ENCODE measurements at regions not wholly inside any gene's neighbourhood (a gene's known extent, or its start where the extent isn't known, plus 50 kb on each side); places are given as distances from the start of the nearest gene placed in this dataset.
"Not testable (repeated sequence)": the region's sequence is repeated elsewhere in the genome, so short reads cannot be mapped to it uniquely, and the experiment has no call there.

GRCh38 chr5:93240228-93240834 is 340.7 kb downstream of the NR2F1-AS1 start:
- no peak for DNase-seq (ENCODE audit: low spot score)
- intact Hi-C loops (cut with DNase I) = no loop called here

GRCh38 chr5:93236807-93237421 is 344.1 kb downstream of the NR2F1-AS1 start:
- intact Hi-C loops (cut with DNase I) = no loop called here
- no peak for DNase-seq (ENCODE audit: low spot score)

GRCh38 chr5:93235761-93236160 is 345.3 kb downstream of the NR2F1-AS1 start:
- intact Hi-C loops (cut with DNase I) = no loop called here
- no peak for DNase-seq (ENCODE audit: low spot score)

- intact Hi-C loops (cut with DNase I) = no loop called here
- DNase-seq (ENCODE audit: low spot score) = no peak
Measured at GRCh38 chr5:93226202-93226735, 354.8 kb downstream of the NR2F1-AS1 start.

DNA sequence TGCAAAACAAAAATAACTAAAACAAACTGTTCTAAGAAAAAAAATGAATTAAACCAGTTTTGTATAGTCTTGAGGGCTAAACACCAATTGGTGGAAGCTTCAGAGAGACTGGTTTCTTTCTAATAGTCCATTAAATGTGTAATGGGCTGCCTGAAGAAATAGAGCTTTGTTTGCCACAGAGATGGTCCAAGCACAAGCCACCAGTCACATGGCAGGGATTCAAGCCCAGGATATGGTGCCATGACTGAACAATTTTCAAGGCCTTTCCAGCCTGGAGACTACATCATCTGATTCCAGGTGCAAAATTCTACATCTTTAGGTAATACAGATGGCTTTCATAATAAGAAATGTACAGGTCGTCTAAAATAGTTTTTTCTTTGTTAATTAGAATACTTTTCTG is 355.3 kb downstream of the NR2F1-AS1 start:
- no peak for DNase-seq (ENCODE audit: low spot score)
- intact Hi-C loops (cut with DNase I) = no loop called here

DNA sequence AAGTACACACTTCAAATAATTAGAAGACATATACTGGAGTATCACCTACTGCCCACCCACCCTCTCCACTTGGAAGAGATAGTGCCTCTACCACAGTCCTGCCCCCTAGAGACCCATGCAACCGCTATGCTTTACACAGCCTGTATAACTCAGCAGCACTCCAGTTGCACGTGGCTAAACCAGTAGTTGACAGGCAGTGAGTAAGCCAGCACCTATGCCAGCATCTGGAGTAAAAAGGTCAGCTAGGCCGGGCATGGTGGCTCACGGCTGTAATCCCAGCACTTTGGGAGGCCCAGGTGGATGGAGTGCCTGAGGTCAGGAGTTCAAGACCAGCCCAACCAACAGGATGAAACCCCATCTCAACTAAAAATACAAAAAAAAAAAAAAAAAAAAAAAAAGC is 356.4 kb downstream of the NR2F1-AS1 start:
- DNase-seq (ENCODE audit: low spot score) = no peak
- intact Hi-C loops (cut with DNase I) = no loop called here

DNA sequence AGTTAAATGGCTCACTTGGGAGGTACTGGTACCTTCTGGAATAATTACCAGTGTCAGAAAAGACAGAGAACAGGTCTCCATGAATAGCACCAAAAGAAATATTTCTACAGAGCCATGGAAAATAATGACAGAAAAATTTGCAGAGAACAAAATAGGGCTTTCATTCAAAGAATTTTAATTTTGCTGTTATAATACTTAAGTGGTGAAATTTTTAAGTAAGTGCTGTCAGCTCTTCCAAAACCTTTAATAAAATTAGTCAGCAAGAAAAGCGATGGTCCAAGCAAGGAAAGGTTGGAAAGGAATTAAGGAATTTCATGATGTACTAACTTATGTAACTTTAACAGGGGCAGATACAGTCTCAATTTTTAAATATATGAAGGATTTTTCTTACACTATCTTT is 359.2 kb downstream of the NR2F1-AS1 start:
- DNase-seq (ENCODE audit: low spot score) = no peak
- intact Hi-C loops (cut with DNase I) = no loop called here

- no peak for DNase-seq (ENCODE audit: low spot score)
- intact Hi-C loops (cut with DNase I) = no loop called here
Measured at GRCh38 chr5:93220431-93220830, 360.6 kb downstream of the NR2F1-AS1 start.

GRCh38 chr5:93219641-93220145 is 361.3 kb downstream of the NR2F1-AS1 start:
- intact Hi-C loops (cut with DNase I) = no loop called here
- no peak for DNase-seq (ENCODE audit: low spot score)

- intact Hi-C loops (cut with DNase I) = not testable (repeated sequence)
Measured at GRCh38 chr5:93213111-93213794, 367.8 kb downstream of the NR2F1-AS1 start.

GRCh38 chr5:93209476-93209875 is 371.5 kb downstream of the NR2F1-AS1 start:
- intact Hi-C loops (cut with DNase I) = no loop called here
- DNase-seq (ENCODE audit: low spot score) = no peak

More at GRCh38 chr5:93213111-93213794, 367.8 kb downstream of the NR2F1-AS1 start:
- DNase-seq (ENCODE audit: low spot score) = not testable (repeated sequence)

- intact Hi-C loops (cut with DNase I) = no loop called here
Measured at GRCh38 chr5:93208141-93208751, 372.8 kb downstream of the NR2F1-AS1 start.

DNA sequence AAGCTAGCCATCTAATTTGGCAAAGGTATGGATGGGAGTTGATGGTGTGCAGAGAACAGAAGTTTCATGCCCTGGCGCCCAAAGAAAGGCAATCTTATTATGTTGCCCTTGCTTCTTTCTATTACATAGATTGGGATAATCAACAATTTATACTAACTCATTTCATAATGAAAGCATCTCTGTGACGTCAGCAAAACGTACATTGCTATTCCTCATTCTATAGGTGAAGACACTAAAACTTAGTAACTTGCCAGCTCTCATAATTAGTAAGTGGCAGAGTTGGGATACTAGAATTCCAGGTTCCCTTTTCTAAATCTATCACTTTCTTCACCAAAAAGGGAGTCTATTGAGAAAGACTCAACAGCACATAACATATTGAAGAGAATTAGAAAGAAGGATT is 374.8 kb downstream of the NR2F1-AS1 start:
- no peak for DNase-seq (ENCODE audit: low spot score)
- intact Hi-C loops (cut with DNase I) = no loop called here

More at GRCh38 chr5:93208141-93208751, 372.8 kb downstream of the NR2F1-AS1 start:
- DNase-seq (ENCODE audit: low spot score) = no peak

- intact Hi-C loops (cut with DNase I) = no loop called here
- no peak for DNase-seq (ENCODE audit: low spot score)
Measured at GRCh38 chr5:93201061-93201460, 380.0 kb downstream of the NR2F1-AS1 start.

DNA sequence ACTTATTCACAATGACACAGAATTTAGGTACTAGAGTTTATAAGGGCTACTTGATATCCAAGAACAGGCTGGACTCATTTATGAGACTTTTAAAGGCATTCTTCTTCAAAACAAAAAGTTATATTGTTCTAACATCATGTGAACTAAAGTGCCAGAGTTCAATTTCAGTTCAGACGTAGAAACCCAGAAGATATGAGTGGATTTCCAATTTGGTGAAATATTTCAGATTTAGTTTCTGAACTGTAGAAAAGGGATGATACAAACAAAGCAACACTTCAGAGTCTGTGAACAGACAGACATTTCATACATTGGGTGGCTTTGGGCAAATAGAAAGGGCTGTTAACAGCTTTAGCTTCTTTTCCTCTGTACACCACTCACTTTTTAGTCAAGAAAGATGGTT is 384.0 kb downstream of the NR2F1-AS1 start:
- no peak for DNase-seq (ENCODE audit: low spot score)
- intact Hi-C loops (cut with DNase I) = no loop called here

GRCh38 chr5:93193431-93194347 is 387.3 kb downstream of the NR2F1-AS1 start:
- DNase-seq (ENCODE audit: low spot score) = no peak
- intact Hi-C loops (cut with DNase I) = no loop called here

- no peak for DNase-seq (ENCODE audit: low spot score)
- intact Hi-C loops (cut with DNase I) = no loop called here
Measured at GRCh38 chr5:93192683-93193082, 388.3 kb downstream of the NR2F1-AS1 start.

- no peak for DNase-seq (ENCODE audit: low spot score)
- intact Hi-C loops (cut with DNase I) = no loop called here
Measured at GRCh38 chr5:93192087-93192486, 388.9 kb downstream of the NR2F1-AS1 start.
